IMR-90 (cell line): ENCODE measurements at regions not wholly inside any gene's neighbourhood (a gene's known extent, or its start where the extent isn't known, plus 50 kb on each side); places are given as distances from the start of the nearest gene placed in this dataset.

Experiments used
- ATAC-seq: fragments of 200-7000 bp; cut with Tn5 transposase; 2 replicates; pipeline ENCODE4 v1.9.1; 2020; ENCODE audit warnings: low read depth, mild to moderate bottlenecking, moderate library complexity
- BruUV-seq: library from RNA; stranded (reverse); fragments of 400-500 nt; replicated peaks from 2 replicates; lab custom pipeline; 2021; lab: Mats Ljungman, UMichigan
- CTCF ChIA-PET: fragments of 300-600 bp; formaldehyde crosslinking; extraction: SDS; loops from one replicate; lab custom pipeline; 2021; ENCODE audit warnings: antibody characterized with exemption; lab: Yijun Ruan, JAX
- POLR2A ChIA-PET: fragments of 300-600 bp; sonication (Branson Sonifier 250); formaldehyde crosslinking; loops from one replicate; lab custom pipeline; 2022; ENCODE audit warnings: antibody characterized with exemption; ENCODE audit not compliant: unreplicated experiment; lab: Charles Lee
- DNase-seq: peaks from one replicate; pipeline ENCODE4 v3.0.0; 2013
- H2AFZ ChIP-seq: replicated peaks from 2 replicates; pipeline ENCODE3; 2013; ENCODE audit warnings: low read length, mild to moderate bottlenecking; ENCODE audit not compliant: poor library complexity
- H2AK5ac ChIP-seq: 2 replicates; pipeline ENCODE4 v1.6.1; 2013; ENCODE audit warnings: low read depth, low read length, inconsistent platforms
- H2AK9ac ChIP-seq: replicated peaks from 2 replicates; pipeline ENCODE3; 2013; ENCODE audit warnings: mild to moderate bottlenecking, low read depth, low read length, moderate library complexity; ENCODE audit not compliant: poor library complexity
- H2BK120ac ChIP-seq: 2 replicates; pipeline ENCODE4 v1.6.1; 2013; ENCODE audit warnings: low read depth, low read length, inconsistent platforms
- H2BK15ac ChIP-seq: 3 replicates; pipeline ENCODE4 v1.6.1; 2013; ENCODE audit warnings: low read depth, low read length, inconsistent platforms
- H2BK20ac ChIP-seq: 2 replicates; pipeline ENCODE4 v1.6.1; 2013; ENCODE audit warnings: low read depth, mild to moderate bottlenecking, inconsistent platforms, low read length, moderate library complexity
- H2BK5ac ChIP-seq: 2 replicates; pipeline ENCODE4 v1.6.1; 2013; ENCODE audit warnings: mild to moderate bottlenecking, low read depth, low read length, inconsistent platforms; ENCODE audit not compliant: poor library complexity, severe bottlenecking
- H3K14ac ChIP-seq: replicated peaks from 2 replicates; pipeline ENCODE4 v1.6.1; 2013; ENCODE audit warnings: low read depth, low read length, inconsistent platforms
- H3K18ac ChIP-seq: 2 replicates; pipeline ENCODE4 v1.6.1; 2013; ENCODE audit warnings: low read depth, low read length, control low read depth
- H3K23ac ChIP-seq: 2 replicates; pipeline ENCODE4 v1.6.1; 2013; ENCODE audit warnings: low read depth, low read length, inconsistent platforms
- H3K27ac ChIP-seq: 2 replicates; pipeline ENCODE4 v1.5.1; 2013; ENCODE audit warnings: mild to moderate bottlenecking, control low read depth, low read length; ENCODE audit not compliant: insufficient read depth
- H3K27me3 ChIP-seq: 2 replicates; pipeline ENCODE4 v1.6.1; 2013; ENCODE audit warnings: low read length; ENCODE audit not compliant: control insufficient read depth, insufficient read depth
- H3K36me3 ChIP-seq: 2 replicates; pipeline ENCODE4 v1.6.1; 2013; ENCODE audit warnings: low read length, mixed read lengths; ENCODE audit not compliant: control insufficient read depth, insufficient read depth
- H3K4ac ChIP-seq: 2 replicates; pipeline ENCODE4 v1.6.1; 2013; ENCODE audit warnings: low read depth, low read length, inconsistent platforms
- H3K4me1 ChIP-seq: 2 replicates; pipeline ENCODE4 v1.6.1; 2013; ENCODE audit warnings: low read length, mixed read lengths; ENCODE audit not compliant: control insufficient read depth, insufficient read depth
- H3K4me2 ChIP-seq: 2 replicates; pipeline ENCODE4 v1.6.1; 2013; ENCODE audit warnings: low read depth, mild to moderate bottlenecking, control low read depth, low read length, moderate library complexity
- H3K4me3 ChIP-seq: 2 replicates; pipeline ENCODE4 v1.5.1; 2013; ENCODE audit warnings: low read depth, mild to moderate bottlenecking, control low read depth, low read length, moderate library complexity; ENCODE audit not compliant: insufficient read depth
- H3K56ac ChIP-seq: 2 replicates; pipeline ENCODE4 v1.6.1; 2013; ENCODE audit warnings: low read length, inconsistent platforms; ENCODE audit not compliant: insufficient read depth; ENCODE audit errors: extremely low read depth
- H3K79me1 ChIP-seq, 2 experiments: 2 replicates each; pipeline ENCODE4 v1.6.1; 2013; ENCODE audit warnings: low read length in 2 of 2, inconsistent platforms in 1 of 2, low read depth in 1 of 2
- H3K9ac ChIP-seq: 2 replicates; pipeline ENCODE4 v1.6.1; 2013; ENCODE audit warnings: low read depth, low read length, control low read depth
- H3K9me1 ChIP-seq: 2 replicates; pipeline ENCODE4 v1.6.1; 2013; ENCODE audit warnings: low read length, inconsistent platforms; ENCODE audit not compliant: insufficient read depth
- H3K9me3 ChIP-seq: 2 replicates; pipeline ENCODE4 v1.6.1; 2013; ENCODE audit warnings: low read length; ENCODE audit not compliant: control insufficient read depth, insufficient read depth
- H4K20me1 ChIP-seq: 2 replicates; pipeline ENCODE4 v1.6.1; 2013; ENCODE audit warnings: low read length, inconsistent platforms; ENCODE audit not compliant: insufficient read depth
- H4K5ac ChIP-seq: 2 replicates; pipeline ENCODE4 v1.6.1; 2013; ENCODE audit warnings: mild to moderate bottlenecking, low read depth, low read length, control low read depth
- H4K8ac ChIP-seq, 2 experiments: 2 replicates each; pipeline ENCODE4 v1.6.1; 2013; ENCODE audit warnings: low read depth in 2 of 2, low read length in 2 of 2, control low read depth in 1 of 2, inconsistent platforms in 1 of 2
- H4K91ac ChIP-seq: 2 replicates; pipeline ENCODE4 v1.6.1; 2013; ENCODE audit warnings: low read depth, low read length, inconsistent platforms; ENCODE audit not compliant: insufficient read depth
- BHLHE40 ChIP-seq: fragments of 150-350 bp; IDR thresholded peaks from 2 replicates; pipeline ENCODE4 v1.6.1; 2016; ENCODE audit warnings: mild to moderate bottlenecking, low read depth, low read length
- CEBPB ChIP-seq: IDR thresholded peaks from 2 replicates; pipeline ENCODE4 v1.6.1; 2012; ENCODE audit warnings: low read depth, low read length, improper control_type of control experiment
- CHD1 ChIP-seq: IDR thresholded peaks from 2 replicates; pipeline ENCODE4 v1.6.1; 2012; ENCODE audit warnings: low read depth, low read length, improper control_type of control experiment
- FOS ChIP-seq: fragments of 150-350 bp; IDR thresholded peaks from 2 replicates; pipeline ENCODE4 v1.6.1; 2016; ENCODE audit warnings: low read depth, low read length
- MAFK ChIP-seq: IDR thresholded peaks from 2 replicates; pipeline ENCODE4 v1.6.1; 2012; ENCODE audit warnings: low read depth, low read length, improper control_type of control experiment
- MAZ ChIP-seq: IDR thresholded peaks from 2 replicates; pipeline ENCODE4 v1.6.1; 2012; ENCODE audit warnings: low read depth, mild to moderate bottlenecking, low read length, improper control_type of control experiment, moderate library complexity, borderline replicate concordance
- MXI1 ChIP-seq: IDR thresholded peaks from 2 replicates; pipeline ENCODE4 v1.6.1; 2012; ENCODE audit warnings: low read depth, mild to moderate bottlenecking, low read length, moderate library complexity, borderline replicate concordance
- NFE2L2 ChIP-seq: fragments of 150-350 bp; IDR thresholded peaks from 2 replicates; pipeline ENCODE4 v1.6.1; 2016; ENCODE audit warnings: low read depth, mild to moderate bottlenecking, low read length
- POLR2A ChIP-seq: IDR thresholded peaks from 2 replicates; pipeline ENCODE4 v1.6.1; 2012; ENCODE audit warnings: mild to moderate bottlenecking, low read depth, low read length
- RAD21 ChIP-seq: IDR thresholded peaks from 2 replicates; pipeline ENCODE4 v1.6.1; 2012; ENCODE audit warnings: low read length, improper control_type of control experiment
- RCOR1 ChIP-seq: IDR thresholded peaks from 2 replicates; pipeline ENCODE4 v1.6.1; 2012; ENCODE audit warnings: mild to moderate bottlenecking, low read length, improper control_type of control experiment; ENCODE audit not compliant: insufficient replicate concordance
- RFX5 ChIP-seq: IDR thresholded peaks from 2 replicates; pipeline ENCODE4 v1.8.0; 2012; ENCODE audit warnings: low read depth, mild to moderate bottlenecking, low read length, moderate library complexity
- SMC3 ChIP-seq: fragments of 150-350 bp; IDR thresholded peaks from 2 replicates; pipeline ENCODE4 v1.6.1; 2016; ENCODE audit warnings: low read depth, mild to moderate bottlenecking, antibody characterized with exemption, low read length, moderate library complexity
- WGBS, 2 experiments: methylation state at CpG; one replicate each; pipeline versions ENCODE4 v1.1.5 to v1.1.7; 2013; ENCODE audit warnings: missing lambda C conversion rate in 2 of 2; ENCODE audit not compliant: insufficient read length in 1 of 2; ENCODE audit errors: extremely low coverage in 2 of 2; 5-methylcytosine and 5-hydroxymethylcytosine counted together
- dilution Hi-C: fragments of 300-500 bp; cut with HindIII; formaldehyde crosslinking; loops from one replicate; pipeline ENCODE4 v1.14.3; 2018; ENCODE audit warnings: low sequenced_read_pairs; ENCODE audit not compliant: unreplicated experiment
- in situ Hi-C: fragments of 300-500 bp; cut with MboI; formaldehyde crosslinking; loops from 3 replicates; pipeline ENCODE4 v1.14.3; 2019; ENCODE audit warnings: low sequenced_read_pairs, inconsistent platforms, mixed read lengths
- intact Hi-C: fragments of 100-400 bp; cut with micrococcal nuclease; formaldehyde crosslinking; loops from 2 replicates; pipeline ENCODE4 v1.10.0; 2022
- TF ChIP-seq, protein P1 (sequence below): conservative IDR thresholded peaks from 2 replicates; pipeline ENCODE4 v1.5.1; 2012; ENCODE audit warnings: mild to moderate bottlenecking, low read depth, low read length, improper control_type of control experiment
- TF ChIP-seq, protein P2 (sequence below): fragments of 150-350 bp; IDR thresholded peaks from 2 replicates; pipeline ENCODE4 v1.6.1; 2016; ENCODE audit warnings: low read depth, mild to moderate bottlenecking, low read length, moderate library complexity, borderline replicate concordance
- TF ChIP-seq, protein P3 (sequence below): fragments of 150-350 bp; IDR thresholded peaks from 2 replicates; pipeline ENCODE4 v1.6.1; 2017; ENCODE audit warnings: mild to moderate bottlenecking, antibody characterized with exemption, low read length, low read depth

DNA sequence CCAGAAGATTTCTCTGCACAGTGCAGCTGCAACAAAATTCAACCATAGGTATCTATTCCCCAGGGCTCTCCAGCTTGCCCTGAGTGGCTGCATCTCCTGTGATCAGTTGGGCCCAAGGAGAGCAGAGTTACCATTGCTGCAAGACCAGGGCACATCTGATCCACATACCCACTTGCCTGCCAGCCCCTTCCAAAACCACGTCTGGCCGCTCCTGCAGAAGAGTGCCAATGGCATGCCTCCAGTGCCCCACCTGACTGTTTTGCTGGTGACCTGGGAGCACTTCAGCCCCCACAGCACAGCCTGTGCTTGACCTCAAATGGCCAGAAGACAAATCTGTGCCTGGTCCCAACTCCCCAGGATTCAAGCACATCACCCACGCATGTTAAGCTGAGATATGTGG lies 526.1 kb upstream of the GBE1 start:
- Histone ChIP-seq H3K9ac (no peak overlapping the region), H3K27ac (no peak overlapping the region), H3K4ac (no peak overlapping the region), H2AK9ac (no peak overlapping the region), H3K4me2 (no peak overlapping the region), H3K9me3 (peaks cover 10% of the 10 kb centered on the region; the same call in 1 of the 2 replicates), H3K18ac (no peak overlapping the region), H4K91ac (no peak overlapping the region), H2BK20ac (no peak overlapping the region), H4K5ac (no peak overlapping the region), H2AK5ac (no peak overlapping the region), H3K9me1 (no peaks in the 10 kb centered on the region), H2BK120ac (no peak overlapping the region), H3K4me1 (no peaks in the 10 kb centered on the region), H3K27me3 (no peaks in the 10 kb centered on the region), H2BK5ac (no peak overlapping the region), H2AFZ (peak overlapping the region; percentile 46), H2BK15ac (no peak overlapping the region), H3K79me1 (no peaks in the 10 kb centered on the region), H3K56ac (no peak overlapping the region), H3K23ac (no peak overlapping the region), H4K8ac (no peak overlapping the region), H3K4me3 (no peak overlapping the region), H3K14ac (no peak overlapping the region), H4K20me1 (no peaks in the 10 kb centered on the region), H3K36me3 (no peaks in the 10 kb centered on the region)
- in situ Hi-C loops (no loop called here), dilution Hi-C loops (no loop called here), intact Hi-C loops (no loop called here)
- no TSS peak for BruUV-seq
- ATAC-seq, result no peak
- TF ChIP-seq, protein P1, sequence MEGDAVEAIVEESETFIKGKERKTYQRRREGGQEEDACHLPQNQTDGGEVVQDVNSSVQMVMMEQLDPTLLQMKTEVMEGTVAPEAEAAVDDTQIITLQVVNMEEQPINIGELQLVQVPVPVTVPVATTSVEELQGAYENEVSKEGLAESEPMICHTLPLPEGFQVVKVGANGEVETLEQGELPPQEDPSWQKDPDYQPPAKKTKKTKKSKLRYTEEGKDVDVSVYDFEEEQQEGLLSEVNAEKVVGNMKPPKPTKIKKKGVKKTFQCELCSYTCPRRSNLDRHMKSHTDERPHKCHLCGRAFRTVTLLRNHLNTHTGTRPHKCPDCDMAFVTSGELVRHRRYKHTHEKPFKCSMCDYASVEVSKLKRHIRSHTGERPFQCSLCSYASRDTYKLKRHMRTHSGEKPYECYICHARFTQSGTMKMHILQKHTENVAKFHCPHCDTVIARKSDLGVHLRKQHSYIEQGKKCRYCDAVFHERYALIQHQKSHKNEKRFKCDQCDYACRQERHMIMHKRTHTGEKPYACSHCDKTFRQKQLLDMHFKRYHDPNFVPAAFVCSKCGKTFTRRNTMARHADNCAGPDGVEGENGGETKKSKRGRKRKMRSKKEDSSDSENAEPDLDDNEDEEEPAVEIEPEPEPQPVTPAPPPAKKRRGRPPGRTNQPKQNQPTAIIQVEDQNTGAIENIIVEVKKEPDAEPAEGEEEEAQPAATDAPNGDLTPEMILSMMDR, result no peak
- TF ChIP-seq MXI1 (no peak), SMC3 (no peak), RCOR1 (no peak), NFE2L2 (no peak), FOS (no peak), CHD1 (no peak), BHLHE40 (no peak), RAD21 (no peak), RFX5 (no peak), CEBPB (no peak), MAZ (no peak), MAFK (no peak), POLR2A (no peak)
- TF ChIP-seq, protein P2, sequence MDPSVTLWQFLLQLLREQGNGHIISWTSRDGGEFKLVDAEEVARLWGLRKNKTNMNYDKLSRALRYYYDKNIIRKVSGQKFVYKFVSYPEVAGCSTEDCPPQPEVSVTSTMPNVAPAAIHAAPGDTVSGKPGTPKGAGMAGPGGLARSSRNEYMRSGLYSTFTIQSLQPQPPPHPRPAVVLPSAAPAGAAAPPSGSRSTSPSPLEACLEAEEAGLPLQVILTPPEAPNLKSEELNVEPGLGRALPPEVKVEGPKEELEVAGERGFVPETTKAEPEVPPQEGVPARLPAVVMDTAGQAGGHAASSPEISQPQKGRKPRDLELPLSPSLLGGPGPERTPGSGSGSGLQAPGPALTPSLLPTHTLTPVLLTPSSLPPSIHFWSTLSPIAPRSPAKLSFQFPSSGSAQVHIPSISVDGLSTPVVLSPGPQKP, result no peak
- TF ChIP-seq, protein P3, sequence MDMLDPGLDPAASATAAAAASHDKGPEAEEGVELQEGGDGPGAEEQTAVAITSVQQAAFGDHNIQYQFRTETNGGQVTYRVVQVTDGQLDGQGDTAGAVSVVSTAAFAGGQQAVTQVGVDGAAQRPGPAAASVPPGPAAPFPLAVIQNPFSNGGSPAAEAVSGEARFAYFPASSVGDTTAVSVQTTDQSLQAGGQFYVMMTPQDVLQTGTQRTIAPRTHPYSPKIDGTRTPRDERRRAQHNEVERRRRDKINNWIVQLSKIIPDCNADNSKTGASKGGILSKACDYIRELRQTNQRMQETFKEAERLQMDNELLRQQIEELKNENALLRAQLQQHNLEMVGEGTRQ, result no peak
- ChIA-PET POLR2A (no interaction called here), CTCF (interaction anchor here (0.5 kb wide), 1 partner anchor 64 kb away, joined by 3 read pairs; no protein-coding TSS in a partner anchor)
- no peak for DNase-seq
- no CpG with 5 or more reads among the region's 3 CpGs for WGBS, 2 experiments
